Neural progenitor cell (in vitro differentiated cells): ENCODE measurements at regions not wholly inside any gene's neighbourhood (a gene's known extent, or its start where the extent isn't known, plus 50 kb on each side); places are given as distances from the start of the nearest gene placed in this dataset.

ENCODE experiments used
- DNase-seq: peaks from one replicate; pipeline ENCODE4 v3.0.0-alpha.2; 2016; ENCODE audit warnings: low spot score
- H2AFZ ChIP-seq: fragments of 200-600 bp; sonication (generic); replicated peaks from 2 replicates; pipeline ENCODE4 v1.6.1; 2016; ENCODE audit warnings: antibody characterized with exemption
- H3F3A ChIP-seq: fragments of 200-600 bp; sonication (generic); 2 replicates; pipeline ENCODE4 v1.6.1; 2016; ENCODE audit warnings: antibody characterized with exemption, low read depth
- H3K27ac ChIP-seq: fragments of 200-600 bp; sonication (generic); 2 replicates; pipeline ENCODE4 v1.5.1; 2016; ENCODE audit warnings: mild to moderate bottlenecking
- H3K27me3 ChIP-seq: fragments of 200-600 bp; sonication (generic); 2 replicates; pipeline ENCODE4 v1.6.1; 2016; ENCODE audit warnings: mild to moderate bottlenecking, moderate library complexity
- H3K36me3 ChIP-seq: fragments of 200-600 bp; sonication (generic); 2 replicates; pipeline ENCODE4 v1.5.1; 2016
- H3K4me1 ChIP-seq: fragments of 200-600 bp; sonication (generic); 2 replicates; pipeline ENCODE4 v1.6.1; 2016; ENCODE audit warnings: mixed run types
- H3K4me2 ChIP-seq: fragments of 200-600 bp; sonication (generic); 2 replicates; pipeline ENCODE4 v1.6.1; 2016
- H3K4me3 ChIP-seq: fragments of 200-600 bp; sonication (generic); 2 replicates; pipeline ENCODE4 v1.5.1; 2016
- H3K79me2 ChIP-seq: fragments of 200-600 bp; sonication (generic); 2 replicates; pipeline ENCODE4 v1.6.1; 2016; ENCODE audit warnings: low read depth
- H3K9ac ChIP-seq: fragments of 200-600 bp; sonication (generic); 2 replicates; pipeline ENCODE4 v1.6.1; 2016
- H3K9me3 ChIP-seq: fragments of 200-600 bp; sonication (generic); 2 replicates; pipeline ENCODE4 v1.5.1; 2016; ENCODE audit warnings: low read depth
- H4K20me1 ChIP-seq: fragments of 200-600 bp; sonication (generic); 2 replicates; pipeline ENCODE4 v1.6.1; 2016; ENCODE audit warnings: low read depth
- H3K27ac Mint-ChIP-seq: 3 replicates; pipeline ENCODE4 v1.8.0; 2021; ENCODE audit warnings: mixed read lengths
- H3K27me3 Mint-ChIP-seq: 2 replicates; pipeline ENCODE4 v1.8.0; 2022; ENCODE audit warnings: low read depth, mild to moderate bottlenecking, inconsistent platforms, moderate library complexity, mixed read lengths; ENCODE audit not compliant: insufficient read depth
- H3K36me3 Mint-ChIP-seq: 3 replicates; pipeline ENCODE4 v1.8.0; 2021; ENCODE audit warnings: mixed read lengths
- H3K4me1 Mint-ChIP-seq: 3 replicates; pipeline ENCODE4 v1.8.0; 2021; ENCODE audit warnings: mixed read lengths
- H3K4me3 Mint-ChIP-seq: 3 replicates; pipeline ENCODE4 v1.8.0; 2021; ENCODE audit warnings: mild to moderate bottlenecking, moderate library complexity, mixed read lengths
- H3K9me3 Mint-ChIP-seq: 3 replicates; pipeline ENCODE4 v1.8.0; 2020; ENCODE audit warnings: mixed read lengths
- EZH2 ChIP-seq: fragments of 200-600 bp; sonication (generic); IDR thresholded peaks from 2 replicates; pipeline ENCODE4 v1.6.1; 2017; ENCODE audit warnings: antibody characterized with exemption, mild to moderate bottlenecking, moderate library complexity
- EZH2phosphoT487 ChIP-seq: fragments of 200-600 bp; sonication (generic); IDR thresholded peaks from 2 replicates; pipeline ENCODE4 v1.6.1; 2017; ENCODE audit warnings: antibody characterized with exemption
- TF ChIP-seq, protein P1 (sequence below): fragments of 200-600 bp; sonication (generic); IDR thresholded peaks from 2 replicates; pipeline ENCODE4 v1.5.1; 2017; ENCODE audit warnings: antibody characterized with exemption, mild to moderate bottlenecking

DNA sequence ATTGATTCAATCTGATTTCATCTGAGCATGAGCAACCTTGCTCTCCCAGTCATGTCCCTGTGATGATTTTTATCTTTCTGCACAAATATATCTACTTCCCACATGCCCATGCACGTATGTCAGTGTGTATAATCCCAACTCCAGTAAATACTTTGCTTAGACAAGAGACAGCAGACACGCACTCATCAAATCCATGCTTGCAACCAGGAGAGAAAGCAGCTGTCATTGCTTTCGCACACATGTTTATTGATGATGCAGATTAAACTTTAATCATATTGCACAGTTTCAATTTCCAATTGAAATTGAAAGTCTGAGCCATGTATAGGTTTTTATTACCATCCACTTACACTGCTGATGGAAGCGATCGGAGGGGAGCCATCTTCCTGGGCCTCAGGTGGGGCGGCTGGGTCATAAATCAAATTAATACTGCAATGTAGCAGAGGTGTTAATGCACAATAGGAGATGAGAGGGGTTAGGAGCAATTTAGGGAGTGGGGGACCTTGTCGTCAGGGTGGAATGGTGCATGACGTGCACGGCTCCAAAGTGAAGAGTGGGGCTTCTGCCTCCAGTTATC is 68.6 kb upstream of the SRRM4 start:
- no peak overlapping the region for H3K4me3 ChIP-seq
- no peaks in the 10 kb centered on the region for H3K9me3 Mint-ChIP-seq
- H3K27ac ChIP-seq: no peak overlapping the region
- no peak for TF ChIP-seq EZH2phosphoT487
- TF ChIP-seq, protein P1, sequence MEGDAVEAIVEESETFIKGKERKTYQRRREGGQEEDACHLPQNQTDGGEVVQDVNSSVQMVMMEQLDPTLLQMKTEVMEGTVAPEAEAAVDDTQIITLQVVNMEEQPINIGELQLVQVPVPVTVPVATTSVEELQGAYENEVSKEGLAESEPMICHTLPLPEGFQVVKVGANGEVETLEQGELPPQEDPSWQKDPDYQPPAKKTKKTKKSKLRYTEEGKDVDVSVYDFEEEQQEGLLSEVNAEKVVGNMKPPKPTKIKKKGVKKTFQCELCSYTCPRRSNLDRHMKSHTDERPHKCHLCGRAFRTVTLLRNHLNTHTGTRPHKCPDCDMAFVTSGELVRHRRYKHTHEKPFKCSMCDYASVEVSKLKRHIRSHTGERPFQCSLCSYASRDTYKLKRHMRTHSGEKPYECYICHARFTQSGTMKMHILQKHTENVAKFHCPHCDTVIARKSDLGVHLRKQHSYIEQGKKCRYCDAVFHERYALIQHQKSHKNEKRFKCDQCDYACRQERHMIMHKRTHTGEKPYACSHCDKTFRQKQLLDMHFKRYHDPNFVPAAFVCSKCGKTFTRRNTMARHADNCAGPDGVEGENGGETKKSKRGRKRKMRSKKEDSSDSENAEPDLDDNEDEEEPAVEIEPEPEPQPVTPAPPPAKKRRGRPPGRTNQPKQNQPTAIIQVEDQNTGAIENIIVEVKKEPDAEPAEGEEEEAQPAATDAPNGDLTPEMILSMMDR: no peak
- TF ChIP-seq EZH2: no peak
- H3K9ac ChIP-seq: no peak overlapping the region
- no peak for DNase-seq
- H3K4me1 ChIP-seq: peaks cover 11% of the 10 kb centered on the region
- no peaks in the 10 kb centered on the region for H3F3A ChIP-seq
- H3K4me2 ChIP-seq: no peak overlapping the region
- H3K36me3 Mint-ChIP-seq: no peaks in the 10 kb centered on the region
- no peak overlapping the region for H2AFZ ChIP-seq
- H3K36me3 ChIP-seq: no peaks in the 10 kb centered on the region
- H3K9me3 ChIP-seq: no peaks in the 10 kb centered on the region
- H3K27me3 Mint-ChIP-seq: peaks cover 5% of the 10 kb centered on the region
- no peak overlapping the region for H3K4me3 Mint-ChIP-seq
- no peaks in the 10 kb centered on the region for H3K79me2 ChIP-seq
- H3K4me1 Mint-ChIP-seq: no peaks in the 10 kb centered on the region
- peaks cover 7% of the 10 kb centered on the region for H3K27me3 ChIP-seq
- no peak overlapping the region for H3K27ac Mint-ChIP-seq
- no peaks in the 10 kb centered on the region for H4K20me1 ChIP-seq

DNA sequence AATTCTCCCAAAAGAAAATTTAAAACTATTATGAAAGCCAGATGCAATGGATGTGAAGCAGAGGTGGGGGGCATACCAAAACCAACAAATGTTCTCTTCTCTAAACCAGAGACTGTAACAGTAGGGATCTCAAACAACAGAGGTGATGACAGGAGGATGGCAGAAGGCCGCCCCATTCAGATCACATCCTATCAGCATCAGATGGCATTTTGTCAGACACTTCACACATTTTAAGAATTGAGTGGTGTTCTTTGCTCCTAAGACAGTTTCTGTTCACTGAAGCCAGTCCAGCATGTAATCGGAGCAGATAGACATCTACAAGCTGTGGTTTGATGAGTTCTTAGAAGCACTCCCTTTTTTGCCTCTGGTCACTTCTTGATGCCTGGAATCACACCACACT is 59.6 kb upstream of the SRRM4 start:
- peaks cover 3% of the 10 kb centered on the region for H3K27me3 Mint-ChIP-seq

DNA sequence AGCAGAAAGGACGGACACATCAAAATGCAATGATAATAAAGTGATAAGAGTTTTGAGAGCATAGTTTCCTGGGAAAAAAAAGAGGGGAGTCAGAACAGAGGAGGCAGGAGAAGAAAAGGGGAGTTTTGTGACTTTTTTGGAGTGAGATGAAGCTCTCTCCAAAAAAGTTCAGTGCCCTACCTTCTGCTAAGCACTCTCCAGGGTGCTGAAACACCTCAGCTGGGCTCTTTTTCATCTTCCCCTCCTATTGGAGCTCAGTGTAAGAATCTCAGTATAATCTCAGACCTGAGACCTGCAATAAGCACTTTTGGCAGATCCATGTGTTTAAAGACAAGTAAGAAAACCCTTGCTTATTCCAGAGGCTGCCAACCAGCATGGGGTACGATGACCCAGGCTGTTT is 58.9 kb upstream of the SRRM4 start:
- H3F3A ChIP-seq: no peaks in the 10 kb centered on the region
- peaks cover 6% of the 10 kb centered on the region for H3K27me3 Mint-ChIP-seq
- no peak overlapping the region for H3K9ac ChIP-seq
- H4K20me1 ChIP-seq: peaks cover 7% of the 10 kb centered on the region
- H3K27ac ChIP-seq: no peak overlapping the region
- no peaks in the 10 kb centered on the region for H3K4me1 Mint-ChIP-seq
- H3K4me1 ChIP-seq: no peaks in the 10 kb centered on the region
- H3K4me3 Mint-ChIP-seq: no peak overlapping the region
- H3K36me3 ChIP-seq: no peaks in the 10 kb centered on the region
- no peaks in the 10 kb centered on the region for H3K9me3 ChIP-seq
- H3K79me2 ChIP-seq: no peaks in the 10 kb centered on the region
- TF ChIP-seq EZH2: no peak
- TF ChIP-seq, protein P1: no peak
- TF ChIP-seq EZH2phosphoT487: no peak
- peaks cover 65% of the 10 kb centered on the region for H3K27me3 ChIP-seq
- no peak overlapping the region for H3K27ac Mint-ChIP-seq
- H3K4me3 ChIP-seq: no peak overlapping the region
- no peaks in the 10 kb centered on the region for H3K36me3 Mint-ChIP-seq
- H2AFZ ChIP-seq: no peak overlapping the region
- H3K9me3 Mint-ChIP-seq: no peaks in the 10 kb centered on the region
- DNase-seq: peak; percentile 70
- H3K4me2 ChIP-seq: no peak overlapping the region

More for the DNA sequence above, 59.6 kb upstream of the SRRM4 start:
- H3K9me3 ChIP-seq: no peaks in the 10 kb centered on the region
- Mint-ChIP-seq H3K36me3 (no peaks in the 10 kb centered on the region), H3K9me3 (no peaks in the 10 kb centered on the region), H3K4me1 (no peaks in the 10 kb centered on the region), H3K4me3 (no peak overlapping the region), H3K27ac (no peak overlapping the region)
- DNase-seq: no peak
- H3F3A ChIP-seq: no peaks in the 10 kb centered on the region
- H4K20me1 ChIP-seq: peaks cover 7% of the 10 kb centered on the region
- peaks cover 64% of the 10 kb centered on the region for H3K27me3 ChIP-seq
- no peaks in the 10 kb centered on the region for H3K36me3 ChIP-seq
- no peak overlapping the region for H3K9ac ChIP-seq
- TF ChIP-seq EZH2 (no peak), EZH2phosphoT487 (no peak)
- TF ChIP-seq, protein P1: no peak
- no peak overlapping the region for H3K27ac ChIP-seq
- no peak overlapping the region for H3K4me2 ChIP-seq
- H3K79me2 ChIP-seq: no peaks in the 10 kb centered on the region
- no peak overlapping the region for H2AFZ ChIP-seq
- H3K4me1 ChIP-seq: no peaks in the 10 kb centered on the region
- H3K4me3 ChIP-seq: no peak overlapping the region
